Astrocyte (in vitro differentiated cells and primary cell): ENCODE measurements at regions not wholly inside any gene's neighbourhood (a gene's known extent, or its start where the extent isn't known, plus 50 kb on each side); places are given as distances from the start of the nearest gene placed in this dataset.

Source experiments
- CTCF ChIP-seq: IDR thresholded peaks from 2 replicates; pipeline ENCODE4 v1.5.1; 2011; ENCODE audit warnings: low read depth, mild to moderate bottlenecking, inconsistent platforms, low read length, moderate library complexity; ENCODE audit not compliant: insufficient read depth
- EZH2 ChIP-seq: IDR thresholded peaks from 2 replicates; pipeline ENCODE4 v1.6.1; 2012; ENCODE audit warnings: mild to moderate bottlenecking, low read length, inconsistent platforms; ENCODE audit not compliant: insufficient read depth

GRCh38 chr2:150109028-150109427, 378.4 kb downstream of the RND3 start:
- TF ChIP-seq CTCF: no peak
- no peak for TF ChIP-seq EZH2
